Adrenal gland (tissue), 5 donors: ENCODE measurements at regions not wholly inside any gene's neighbourhood (a gene's known extent, or its start where the extent isn't known, plus 50 kb on each side); places are given as distances from the start of the nearest gene placed in this dataset.

Experiments used
- CTCF ChIP-seq, 6 experiments: fragments of 450-650 bp in 4 of 6; fragments of 200-600 bp in 2 of 6; sonication (generic) in 1 of 6; IDR thresholded peaks; 1 replicate in 5 of 6; 2 replicates in 1 of 6; pipeline versions ENCODE4 v1.5.1 to v1.8.0; 2016 to 2021; ENCODE audit warnings: antibody characterized with exemption in 6 of 6, mild to moderate bottlenecking in 2 of 6, moderate library complexity in 1 of 6
- POLR2A ChIP-seq, 2 donors: fragments of 450-650 bp; IDR thresholded peaks; one replicate each; pipeline ENCODE4 v1.6.1; 2017; ENCODE audit warnings: antibody characterized with exemption in 2 of 2, mild to moderate bottlenecking in 2 of 2, moderate library complexity in 1 of 2
- donor health status: DM: no; HTN: no; CAD: no.

GRCh38 chr6:150713931-150714330 is 114.2 kb downstream of the PLEKHG1 start:
- no peak for TF ChIP-seq CTCF (IDR thresholded peaks at IDR 0.05)
- TF ChIP-seq POLR2A (IDR thresholded peaks at IDR 0.05), result no peak
